ENCODE measurements at regions not wholly inside any gene's neighbourhood (a gene's known extent, or its start where the extent isn't known, plus 50 kb on each side); places are given as distances from the start of the nearest gene placed in this dataset.

- H3K36me3 ChIP-seq (ENCODE audit: insufficient read depth, low read length) = no peaks in the 10 kb centered on the region
- no peak for TF ChIP-seq EZH2 (IDR thresholded peaks at IDR 0.05; ENCODE audit: borderline replicate concordance, insufficient read depth, low read length, poor library complexity, severe bottlenecking)
- no peak for TF ChIP-seq SMC3 (conservative IDR thresholded peaks at IDR 0.05; ENCODE audit: poor library complexity)
- no peak for TF ChIP-seq TAF1 (IDR thresholded peaks at IDR 0.05; ENCODE audit: low read depth)
- no peaks in the 10 kb centered on the region for H3F3A ChIP-seq (ENCODE audit: insufficient read depth, low read length, poor library complexity, severe bottlenecking)
- no peak overlapping the region for H3K4me3 ChIP-seq (ENCODE audit: low read length)
- no peak overlapping the region for H3K4me2 ChIP-seq (ENCODE audit: low read length)
- no peaks in the 10 kb centered on the region for H3K27me3 ChIP-seq (ENCODE audit: insufficient read depth, low read depth, low read length)
- no peaks in the 10 kb centered on the region for H3K9me2 ChIP-seq (ENCODE audit: insufficient read depth, low read length)
- H3K27ac ChIP-seq (ENCODE audit: low read length) = no peak overlapping the region
- H3K9ac ChIP-seq (ENCODE audit: low read length) = no peak overlapping the region
- no peak overlapping the region for H2AFZ ChIP-seq (ENCODE audit: low read depth, low read length)
- no peaks in the 10 kb centered on the region for H3K9me3 ChIP-seq (ENCODE audit: low read length)
- H3K79me2 ChIP-seq (replicated peaks; ENCODE audit: insufficient read depth, low read length) = no peaks in the 10 kb centered on the region
- no peaks in the 10 kb centered on the region for H4K20me1 ChIP-seq (ENCODE audit: insufficient read depth)
Measured at GRCh38 chr7:96870185-96870584, 135.2 kb upstream of the DLX6 start.

GRCh38 chr7:96870934-96871333 lies 134.4 kb upstream of the DLX6 start:
- Histone ChIP-seq H3K9ac (ENCODE audit: low read length) (no peak overlapping the region), H3K9me3 (ENCODE audit: low read length) (no peaks in the 10 kb centered on the region), H3K27me3 (ENCODE audit: insufficient read depth, low read depth, low read length) (no peaks in the 10 kb centered on the region), H2AFZ (ENCODE audit: low read depth, low read length) (no peak overlapping the region), H3F3A (ENCODE audit: insufficient read depth, low read length, poor library complexity, severe bottlenecking) (no peaks in the 10 kb centered on the region), H3K27ac (ENCODE audit: low read length) (no peak overlapping the region), H3K36me3 (ENCODE audit: insufficient read depth, low read length) (no peaks in the 10 kb centered on the region), H3K4me3 (ENCODE audit: low read length) (no peak overlapping the region), H3K9me2 (ENCODE audit: insufficient read depth, low read length) (no peaks in the 10 kb centered on the region), H3K79me2 (replicated peaks; ENCODE audit: insufficient read depth, low read length) (no peaks in the 10 kb centered on the region), H3K4me2 (ENCODE audit: low read length) (no peak overlapping the region), H4K20me1 (ENCODE audit: insufficient read depth) (no peaks in the 10 kb centered on the region)
- TF ChIP-seq MXI1 (conservative IDR thresholded peaks at IDR 0.05; ENCODE audit: poor library complexity, severe bottlenecking) (no peak), EP300 (conservative IDR thresholded peaks at IDR 0.05; ENCODE audit: poor library complexity, severe bottlenecking) (no peak), CTCF (IDR thresholded peaks at IDR 0.05; ENCODE audit: poor library complexity, severe bottlenecking) (no peak)

GRCh38 chr7:96887426-96887825 lies 117.9 kb upstream of the DLX6 start:
- Histone ChIP-seq H3K9me3 (ENCODE audit: low read length) (no peaks in the 10 kb centered on the region), H3K4me2 (ENCODE audit: low read length) (no peak overlapping the region), H3K9ac (ENCODE audit: low read length) (no peak overlapping the region), H3K79me2 (replicated peaks; ENCODE audit: insufficient read depth, low read length) (no peaks in the 10 kb centered on the region), H2AFZ (ENCODE audit: low read depth, low read length) (no peak overlapping the region), H3F3A (ENCODE audit: insufficient read depth, low read length, poor library complexity, severe bottlenecking) (no peaks in the 10 kb centered on the region), H4K20me1 (ENCODE audit: insufficient read depth) (no peaks in the 10 kb centered on the region), H3K4me3 (ENCODE audit: low read length) (no peak overlapping the region), H3K27me3 (ENCODE audit: insufficient read depth, low read depth, low read length) (no peaks in the 10 kb centered on the region), H3K36me3 (ENCODE audit: insufficient read depth, low read length) (no peaks in the 10 kb centered on the region), H3K9me2 (ENCODE audit: insufficient read depth, low read length) (no peaks in the 10 kb centered on the region), H3K27ac (ENCODE audit: low read length) (no peak overlapping the region)
- TF ChIP-seq EZH2 (IDR thresholded peaks at IDR 0.05; ENCODE audit: borderline replicate concordance, insufficient read depth, low read length, poor library complexity, severe bottlenecking) = no peak
- no peak for TF ChIP-seq EP300 (conservative IDR thresholded peaks at IDR 0.05; ENCODE audit: poor library complexity, severe bottlenecking)
- no peak for TF ChIP-seq REST (IDR thresholded peaks at IDR 0.05; ENCODE audit: borderline replicate concordance)
- TF ChIP-seq TAF1 (IDR thresholded peaks at IDR 0.05; ENCODE audit: low read depth) = no peak
- no peak for TF ChIP-seq MXI1 (conservative IDR thresholded peaks at IDR 0.05; ENCODE audit: poor library complexity, severe bottlenecking)
- TF ChIP-seq RAD21 (conservative IDR thresholded peaks at IDR 0.05) = no peak
- no peak for TF ChIP-seq SMC3 (conservative IDR thresholded peaks at IDR 0.05; ENCODE audit: poor library complexity)
- TF ChIP-seq CTCF (IDR thresholded peaks at IDR 0.05; ENCODE audit: poor library complexity, severe bottlenecking) = no peak
- no peak for TF ChIP-seq POLR2AphosphoS5 (IDR thresholded peaks at IDR 0.05)
